Spleen (tissue), 7 donors: ENCODE measurements at regions not wholly inside any gene's neighbourhood (a gene's known extent, or its start where the extent isn't known, plus 50 kb on each side); places are given as distances from the start of the nearest gene placed in this dataset.

Source experiments
- POLR2A ChIP-seq, 3 donors: fragments of 450-650 bp; IDR thresholded peaks; one replicate each; pipeline ENCODE4 v1.5.1; 2017; ENCODE audit warnings: antibody characterized with exemption in 3 of 3, mild to moderate bottlenecking in 1 of 3
- POLR2AphosphoS5 ChIP-seq, 3 donors: sonication (generic); formaldehyde crosslinking; IDR thresholded peaks; one replicate each; pipeline ENCODE4 v1.5.1; 2017; ENCODE audit warnings: antibody characterized with exemption in 3 of 3
- TF ChIP-seq, protein P1 (sequence below), 11 experiments: fragments of 200-600 bp in 7 of 11; fragments of 450-650 bp in 4 of 11; sonication (generic) in 4 of 11; IDR thresholded peaks in 8 of 11; conservative IDR thresholded peaks in 3 of 11; 1 replicate in 7 of 11; 2 replicates in 4 of 11; pipeline versions ENCODE4 v1.4.0 to v1.8.0; 2016 to 2021; ENCODE audit warnings: antibody characterized with exemption in 11 of 11, inconsistent platforms in 4 of 11, mild to moderate bottlenecking in 1 of 11
- donor health status: DM: no; HTN: no; CAD: no; lungs with moderate emphysema.
- donor health status: DM: no; HTN: no; CAD: no.
- donor health status: DM: no; HTN: no; CAD: no.

GRCh38 chr3:76859596-76859995, 180.3 kb upstream of the ROBO2 start:
- TF ChIP-seq POLR2A (IDR thresholded peaks at IDR 0.05) (no peak), POLR2AphosphoS5 (IDR thresholded peaks at IDR 0.05) (no peak)
- TF ChIP-seq, protein P1, sequence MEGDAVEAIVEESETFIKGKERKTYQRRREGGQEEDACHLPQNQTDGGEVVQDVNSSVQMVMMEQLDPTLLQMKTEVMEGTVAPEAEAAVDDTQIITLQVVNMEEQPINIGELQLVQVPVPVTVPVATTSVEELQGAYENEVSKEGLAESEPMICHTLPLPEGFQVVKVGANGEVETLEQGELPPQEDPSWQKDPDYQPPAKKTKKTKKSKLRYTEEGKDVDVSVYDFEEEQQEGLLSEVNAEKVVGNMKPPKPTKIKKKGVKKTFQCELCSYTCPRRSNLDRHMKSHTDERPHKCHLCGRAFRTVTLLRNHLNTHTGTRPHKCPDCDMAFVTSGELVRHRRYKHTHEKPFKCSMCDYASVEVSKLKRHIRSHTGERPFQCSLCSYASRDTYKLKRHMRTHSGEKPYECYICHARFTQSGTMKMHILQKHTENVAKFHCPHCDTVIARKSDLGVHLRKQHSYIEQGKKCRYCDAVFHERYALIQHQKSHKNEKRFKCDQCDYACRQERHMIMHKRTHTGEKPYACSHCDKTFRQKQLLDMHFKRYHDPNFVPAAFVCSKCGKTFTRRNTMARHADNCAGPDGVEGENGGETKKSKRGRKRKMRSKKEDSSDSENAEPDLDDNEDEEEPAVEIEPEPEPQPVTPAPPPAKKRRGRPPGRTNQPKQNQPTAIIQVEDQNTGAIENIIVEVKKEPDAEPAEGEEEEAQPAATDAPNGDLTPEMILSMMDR (IDR thresholded peaks at IDR 0.05 in 8 of 11, conservative IDR thresholded peaks at IDR 0.05 in 3 of 11) = no peak
